Astrocyte (in vitro differentiated cells and primary cell): ENCODE measurements at regions not wholly inside any gene's neighbourhood (a gene's known extent, or its start where the extent isn't known, plus 50 kb on each side); places are given as distances from the start of the nearest gene placed in this dataset.

Experiments
- DNase-seq: peaks from one replicate; pipeline ENCODE4 v3.0.0-alpha.2; 2010; ENCODE audit warnings: low read depth
- FAIRE-seq: peaks from 2 replicates; lab custom pipeline; 2011; peaks lifted over from hg19 to GRCh38; lab: Jason Lieb, UNC
- H2AFZ ChIP-seq: 2 replicates; pipeline ENCODE4 v1.6.0; 2012; ENCODE audit warnings: low read depth, low read length, inconsistent platforms
- H3K27ac ChIP-seq: 2 replicates; pipeline ENCODE4 v1.5.1; 2011; ENCODE audit warnings: low read depth, low read length, inconsistent platforms
- H3K27me3 ChIP-seq: 2 replicates; pipeline ENCODE4 v1.6.0; 2011; ENCODE audit warnings: low read length, inconsistent platforms; ENCODE audit not compliant: insufficient read depth
- H3K36me3 ChIP-seq: 2 replicates; pipeline ENCODE4 v1.5.1; 2011; ENCODE audit warnings: low read length, inconsistent platforms; ENCODE audit not compliant: insufficient read depth
- H3K4me1 ChIP-seq: 2 replicates; pipeline ENCODE4 v1.5.1; 2011; ENCODE audit warnings: low read length, inconsistent platforms; ENCODE audit not compliant: insufficient read depth
- H3K4me2 ChIP-seq: 2 replicates; pipeline ENCODE4 v1.6.0; 2012; ENCODE audit warnings: low read length, inconsistent platforms
- H3K4me3 ChIP-seq: 2 replicates; pipeline ENCODE4 v1.5.1; 2011; ENCODE audit warnings: low read depth, mild to moderate bottlenecking, low read length, inconsistent platforms; ENCODE audit not compliant: insufficient read depth
- H3K79me2 ChIP-seq: 2 replicates; pipeline ENCODE4 v1.6.0; 2012; ENCODE audit warnings: mild to moderate bottlenecking, low read length, inconsistent platforms; ENCODE audit not compliant: insufficient read depth
- H3K9ac ChIP-seq: 2 replicates; pipeline ENCODE4 v1.6.0; 2012; ENCODE audit warnings: mild to moderate bottlenecking, low read length, inconsistent platforms
- H3K9me3 ChIP-seq: 2 replicates; pipeline ENCODE4 v1.5.1; 2012; ENCODE audit warnings: low read depth, mild to moderate bottlenecking, low read length, inconsistent platforms; ENCODE audit not compliant: insufficient read depth
- H4K20me1 ChIP-seq: 2 replicates; pipeline ENCODE4 v1.6.0; 2012; ENCODE audit warnings: low read length, inconsistent platforms; ENCODE audit not compliant: insufficient read depth
- H3K27ac Mint-ChIP-seq: one replicate; pipeline ENCODE4 v1.8.0; 2021; ENCODE audit warnings: mild to moderate bottlenecking, mixed read lengths; ENCODE audit not compliant: unreplicated experiment
- H3K27me3 Mint-ChIP-seq: one replicate; pipeline ENCODE4 v1.8.0; 2021; ENCODE audit warnings: low read depth, mixed read lengths; ENCODE audit not compliant: unreplicated experiment
- H3K36me3 Mint-ChIP-seq: one replicate; pipeline ENCODE4 v1.8.0; 2021; ENCODE audit warnings: low read depth, mixed read lengths; ENCODE audit not compliant: unreplicated experiment
- H3K4me1 Mint-ChIP-seq: one replicate; pipeline ENCODE4 v1.8.0; 2021; ENCODE audit warnings: low read depth, mixed read lengths; ENCODE audit not compliant: unreplicated experiment
- H3K4me3 Mint-ChIP-seq: one replicate; pipeline ENCODE4 v1.8.0; 2021; ENCODE audit warnings: mild to moderate bottlenecking, moderate library complexity, mixed read lengths; ENCODE audit not compliant: unreplicated experiment
- H3K9me3 Mint-ChIP-seq: one replicate; pipeline ENCODE4 v1.8.0; 2021; ENCODE audit warnings: mild to moderate bottlenecking, mixed read lengths; ENCODE audit not compliant: unreplicated experiment
- EZH2 ChIP-seq: IDR thresholded peaks from 2 replicates; pipeline ENCODE4 v1.6.1; 2012; ENCODE audit warnings: mild to moderate bottlenecking, low read length, inconsistent platforms; ENCODE audit not compliant: insufficient read depth
- TF ChIP-seq, protein P1 (sequence below): IDR thresholded peaks from 2 replicates; pipeline ENCODE4 v1.5.1; 2011; ENCODE audit warnings: low read depth, mild to moderate bottlenecking, inconsistent platforms, low read length, moderate library complexity; ENCODE audit not compliant: insufficient read depth

DNA sequence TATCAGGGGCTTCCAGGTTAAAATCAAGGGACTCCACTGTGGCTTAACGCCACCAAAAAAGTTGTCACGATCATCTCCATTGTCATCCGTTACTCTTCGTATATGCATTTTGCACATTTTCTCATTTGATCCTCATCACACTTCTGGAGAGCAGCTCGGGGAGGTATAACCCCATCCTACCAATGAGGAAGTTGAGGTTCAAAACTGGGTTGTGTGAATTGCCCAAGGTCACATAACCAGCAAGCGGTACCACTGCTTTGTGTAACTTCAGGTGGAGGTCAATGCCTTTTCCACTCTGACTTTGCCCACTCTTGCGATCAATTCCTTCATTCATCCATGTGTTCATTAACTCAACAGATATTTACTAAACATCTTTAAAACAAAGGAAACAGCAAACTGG lies 71.1 kb upstream of the CCND2 start:
- TF ChIP-seq, protein P1, sequence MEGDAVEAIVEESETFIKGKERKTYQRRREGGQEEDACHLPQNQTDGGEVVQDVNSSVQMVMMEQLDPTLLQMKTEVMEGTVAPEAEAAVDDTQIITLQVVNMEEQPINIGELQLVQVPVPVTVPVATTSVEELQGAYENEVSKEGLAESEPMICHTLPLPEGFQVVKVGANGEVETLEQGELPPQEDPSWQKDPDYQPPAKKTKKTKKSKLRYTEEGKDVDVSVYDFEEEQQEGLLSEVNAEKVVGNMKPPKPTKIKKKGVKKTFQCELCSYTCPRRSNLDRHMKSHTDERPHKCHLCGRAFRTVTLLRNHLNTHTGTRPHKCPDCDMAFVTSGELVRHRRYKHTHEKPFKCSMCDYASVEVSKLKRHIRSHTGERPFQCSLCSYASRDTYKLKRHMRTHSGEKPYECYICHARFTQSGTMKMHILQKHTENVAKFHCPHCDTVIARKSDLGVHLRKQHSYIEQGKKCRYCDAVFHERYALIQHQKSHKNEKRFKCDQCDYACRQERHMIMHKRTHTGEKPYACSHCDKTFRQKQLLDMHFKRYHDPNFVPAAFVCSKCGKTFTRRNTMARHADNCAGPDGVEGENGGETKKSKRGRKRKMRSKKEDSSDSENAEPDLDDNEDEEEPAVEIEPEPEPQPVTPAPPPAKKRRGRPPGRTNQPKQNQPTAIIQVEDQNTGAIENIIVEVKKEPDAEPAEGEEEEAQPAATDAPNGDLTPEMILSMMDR, result no peak
- no peak for TF ChIP-seq EZH2
- Histone ChIP-seq H3K36me3 (no peaks in the 10 kb centered on the region), H3K9ac (no peak overlapping the region), H3K9me3 (peaks cover 4% of the 10 kb centered on the region), H3K79me2 (no peaks in the 10 kb centered on the region), H3K27ac (no peak overlapping the region), H3K4me1 (no peaks in the 10 kb centered on the region), H3K27me3 (peaks cover 5% of the 10 kb centered on the region), H2AFZ (no peak overlapping the region), H4K20me1 (no peaks in the 10 kb centered on the region), H3K4me2 (no peak overlapping the region), H3K4me3 (no peak overlapping the region)
- Mint-ChIP-seq H3K4me3 (no peak overlapping the region), H3K36me3 (no peaks in the 10 kb centered on the region), H3K9me3 (peaks cover 5% of the 10 kb centered on the region), H3K4me1 (no peaks in the 10 kb centered on the region), H3K27me3 (peaks cover 48% of the 10 kb centered on the region), H3K27ac (no peak overlapping the region)
- FAIRE-seq, result no peak
- no peak for DNase-seq

DNA sequence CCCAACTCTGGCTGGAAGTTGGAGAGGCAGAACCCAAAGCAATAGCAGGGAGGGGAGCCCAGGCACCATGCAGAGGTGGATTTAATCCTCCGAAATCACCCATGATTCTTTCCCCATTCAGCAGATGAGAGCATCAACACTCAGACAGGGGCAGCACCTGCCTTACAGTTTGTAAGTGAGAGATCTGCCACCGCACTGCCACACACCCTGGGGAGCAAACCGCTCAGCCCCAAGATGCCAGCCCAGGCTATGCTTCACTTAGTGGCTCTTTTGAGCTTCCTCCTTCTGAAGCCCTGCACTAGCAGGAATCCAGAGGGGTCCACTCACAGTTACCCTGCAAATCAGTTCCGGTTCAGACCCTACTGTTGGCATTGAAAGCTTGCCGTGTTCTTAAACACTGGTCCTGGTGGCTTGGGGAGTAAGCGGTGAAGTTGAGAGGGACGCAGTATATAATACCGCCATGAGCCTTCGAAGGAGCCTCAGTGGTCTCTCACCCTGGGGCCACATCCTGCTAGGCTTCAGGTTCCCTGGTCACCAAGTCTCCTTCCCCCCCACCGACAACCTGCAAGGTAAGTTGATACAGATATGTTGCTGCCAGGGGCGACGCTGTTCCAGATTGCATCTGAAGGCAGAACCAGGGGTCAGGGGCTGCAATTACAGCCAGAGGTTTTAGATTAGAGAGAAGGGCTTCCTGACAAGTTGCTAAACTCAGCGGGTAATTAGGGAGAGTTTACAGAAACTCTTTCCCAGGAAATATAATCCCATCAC lies 72.0 kb upstream of the CCND2 start:
- DNase-seq (no peak), FAIRE-seq (no peak)
- Mint-ChIP-seq H3K27me3 (peaks cover 50% of the 10 kb centered on the region), H3K4me1 (no peaks in the 10 kb centered on the region), H3K9me3 (peaks cover 5% of the 10 kb centered on the region), H3K4me3 (no peak overlapping the region), H3K27ac (no peak overlapping the region), H3K36me3 (no peaks in the 10 kb centered on the region)
- Histone ChIP-seq H3K9ac (no peak overlapping the region), H2AFZ (no peak overlapping the region), H3K4me2 (no peak overlapping the region), H4K20me1 (no peaks in the 10 kb centered on the region), H3K4me1 (no peaks in the 10 kb centered on the region), H3K36me3 (no peaks in the 10 kb centered on the region), H3K79me2 (no peaks in the 10 kb centered on the region), H3K4me3 (no peak overlapping the region), H3K9me3 (peaks cover 4% of the 10 kb centered on the region), H3K27me3 (peaks cover 5% of the 10 kb centered on the region), H3K27ac (no peak overlapping the region)
- TF ChIP-seq, protein P1, result no peak
- no peak for TF ChIP-seq EZH2
